ACHN (cell line): ENCODE measurements at regions not wholly inside any gene's neighbourhood (a gene's known extent, or its start where the extent isn't known, plus 50 kb on each side); places are given as distances from the start of the nearest gene placed in this dataset.

Source experiments
- DNase-seq: peaks from one replicate; pipeline ENCODE4 v3.0.0-alpha.2; 2015
- in situ Hi-C: cut with HindIII; loops from 2 replicates; pipeline ENCODE4 v1.10.0; 2017; ENCODE audit warnings: low sequenced_read_pairs, low pct_ligation_motif_present, low pct_unique_long_range_greater_than_20kb

DNA sequence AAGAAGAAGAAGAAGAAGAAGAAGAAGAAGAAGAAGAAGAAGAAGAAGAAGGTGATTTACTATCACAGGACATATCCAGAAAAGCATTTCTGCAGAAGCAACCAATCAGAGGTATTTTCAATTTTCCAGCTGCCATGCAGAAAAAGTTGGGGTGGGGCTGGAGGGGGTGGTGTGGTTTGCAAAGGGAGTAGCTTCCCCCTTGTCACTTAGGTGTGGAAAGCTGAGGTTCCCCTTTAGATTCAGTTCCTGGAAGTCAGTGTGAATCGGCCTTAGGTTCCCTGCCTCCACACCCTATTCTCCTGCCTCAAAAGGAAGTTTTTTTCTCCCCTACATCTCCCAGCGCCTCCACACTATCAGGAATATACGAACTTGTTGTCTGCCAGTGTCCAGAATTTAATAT lies 276.7 kb upstream of the ARRDC4 start:
- no peak for DNase-seq
- in situ Hi-C loops = no loop called here

DNA sequence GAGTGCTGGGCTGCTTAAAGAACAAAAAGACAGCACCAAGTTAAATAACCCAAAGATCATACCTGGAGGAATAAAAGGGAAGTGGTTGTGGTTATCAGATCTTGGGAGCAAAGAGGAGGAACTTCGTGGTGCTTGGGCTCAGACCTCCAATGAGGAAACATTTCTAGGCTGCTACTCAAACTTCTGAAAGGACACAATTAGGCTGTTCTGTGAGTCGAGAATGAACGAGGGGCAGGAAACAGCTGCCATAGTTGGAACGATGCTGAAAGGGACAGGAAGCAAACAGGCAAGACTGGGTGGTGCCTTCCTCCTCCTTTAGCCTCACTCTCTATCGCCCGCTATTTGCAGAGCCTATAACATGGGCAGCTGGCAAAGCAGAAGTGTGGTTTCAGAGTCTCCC lies 276.3 kb upstream of the ARRDC4 start:
- DNase-seq = no peak

DNA sequence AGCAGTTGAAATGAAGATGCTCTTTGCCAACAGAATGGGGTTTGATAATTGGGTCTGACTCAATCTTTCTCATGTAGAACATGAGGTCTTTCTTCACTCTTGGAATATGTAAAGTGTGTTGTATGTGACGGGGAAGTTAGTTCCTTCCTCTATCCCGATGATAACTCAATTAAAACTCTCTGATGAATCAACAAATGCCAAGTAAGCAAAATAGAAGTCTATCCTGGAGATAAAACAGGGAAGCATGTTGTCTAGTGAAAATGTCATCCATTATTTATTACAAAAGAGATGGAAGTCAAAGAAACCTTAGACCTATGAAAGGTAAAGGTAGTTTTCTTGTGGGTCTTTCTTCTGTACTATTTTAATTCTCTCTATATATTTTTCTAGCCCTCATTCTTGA lies 274.2 kb upstream of the ARRDC4 start:
- in situ Hi-C loops = no loop called here
- no peak for DNase-seq

More for the DNA sequence above, 276.3 kb upstream of the ARRDC4 start:
- in situ Hi-C loops = no loop called here

DNA sequence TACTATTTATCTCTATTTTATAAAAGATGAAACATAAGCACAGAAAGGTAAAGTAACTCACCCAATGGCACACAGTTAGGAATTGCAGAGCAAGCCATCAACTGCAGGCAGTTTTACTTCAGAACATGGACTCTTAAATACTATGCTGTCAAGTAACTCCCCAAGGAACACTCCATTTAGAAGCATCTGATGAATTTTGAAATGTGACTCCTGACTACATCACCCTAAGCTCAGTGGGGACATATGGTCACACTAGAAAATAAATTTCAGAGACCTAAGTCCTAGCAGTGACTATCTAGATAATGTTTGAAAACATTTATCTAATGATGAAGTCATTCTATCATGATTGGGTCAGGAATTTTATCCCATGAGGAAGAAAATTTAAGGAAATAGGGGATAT lies 272.8 kb upstream of the ARRDC4 start:
- DNase-seq = no peak
- in situ Hi-C loops = no loop called here

DNA sequence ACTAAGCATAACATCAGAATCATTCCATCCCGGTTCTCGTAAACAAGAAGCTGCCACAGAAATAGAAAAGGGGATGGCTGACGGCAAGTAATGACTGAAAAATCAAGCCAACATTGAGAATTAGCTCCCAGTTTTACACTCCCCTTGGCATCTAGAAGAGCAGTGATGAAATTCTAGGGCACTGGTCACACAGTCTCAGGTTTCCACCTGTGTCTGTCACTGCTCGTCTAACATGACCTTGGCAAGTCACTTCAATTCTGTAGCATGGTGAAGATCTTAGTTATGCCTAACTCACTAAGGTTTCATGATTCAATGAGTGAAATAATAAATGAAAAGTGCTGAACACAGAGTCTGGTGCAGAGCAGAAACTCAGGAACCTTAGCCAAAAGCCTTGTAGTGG lies 272.3 kb upstream of the ARRDC4 start:
- in situ Hi-C loops = no loop called here

DNA sequence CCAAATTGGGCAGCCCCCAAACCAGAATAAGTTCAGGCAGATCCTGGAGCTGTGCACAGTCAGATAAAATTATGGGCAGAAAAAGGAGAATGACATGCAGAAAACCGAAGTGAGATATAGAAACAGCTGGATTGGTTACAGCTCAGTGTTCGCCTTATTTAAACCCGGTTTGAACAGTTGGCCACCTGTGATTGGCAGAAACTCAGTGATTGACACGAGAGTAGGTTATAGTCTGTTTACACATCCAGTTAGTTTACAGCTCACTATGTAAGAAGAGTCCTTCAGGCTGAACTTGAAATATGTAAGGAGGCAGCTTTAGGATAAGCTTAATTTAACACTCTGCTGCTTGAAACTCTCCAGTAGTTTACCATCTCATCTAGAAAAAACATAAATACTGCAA lies 271.6 kb upstream of the ARRDC4 start:
- no peak for DNase-seq
- in situ Hi-C loops = no loop called here

More for the DNA sequence above, 272.3 kb upstream of the ARRDC4 start:
- no peak for DNase-seq

DNA sequence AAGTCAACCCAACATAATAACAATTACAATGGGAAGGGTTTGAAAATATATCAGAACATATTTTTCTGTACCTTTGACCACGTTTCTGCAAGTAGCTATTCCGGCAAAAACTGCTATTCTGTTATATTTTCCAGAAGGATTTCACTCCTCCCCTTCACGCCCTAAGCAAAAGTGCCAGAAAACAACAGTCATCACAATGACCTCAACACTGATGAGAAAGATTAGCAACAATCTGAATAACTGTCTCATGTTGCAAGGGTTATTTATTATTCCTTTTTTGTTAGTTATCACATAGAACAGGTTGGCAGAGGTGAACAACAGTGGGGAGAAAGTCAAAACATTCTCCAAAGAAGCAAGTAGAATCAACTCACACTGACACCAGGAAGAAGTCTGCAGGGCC lies 269.4 kb upstream of the ARRDC4 start:
- no peak for DNase-seq
- in situ Hi-C loops = no loop called here

DNA sequence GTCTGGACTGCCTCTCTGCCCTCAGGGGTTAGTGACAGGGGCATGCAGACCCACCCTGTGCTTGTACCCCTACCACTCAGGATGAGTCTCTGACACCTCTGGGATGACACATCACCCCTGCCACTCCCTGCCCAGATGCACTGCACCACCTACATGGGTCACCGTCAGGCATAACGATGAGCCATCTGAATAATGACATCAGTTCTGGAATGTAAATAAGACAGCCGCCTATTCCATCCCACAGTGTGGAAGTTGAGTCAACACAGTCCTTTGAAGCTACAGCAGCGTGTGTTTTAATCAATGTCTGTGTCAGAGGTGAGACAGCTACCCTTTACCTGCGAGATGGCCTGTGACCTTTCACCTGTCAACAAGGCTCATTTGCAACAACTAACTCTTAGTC lies 268.7 kb upstream of the ARRDC4 start:
- DNase-seq = no peak
- in situ Hi-C loops = no loop called here

DNA sequence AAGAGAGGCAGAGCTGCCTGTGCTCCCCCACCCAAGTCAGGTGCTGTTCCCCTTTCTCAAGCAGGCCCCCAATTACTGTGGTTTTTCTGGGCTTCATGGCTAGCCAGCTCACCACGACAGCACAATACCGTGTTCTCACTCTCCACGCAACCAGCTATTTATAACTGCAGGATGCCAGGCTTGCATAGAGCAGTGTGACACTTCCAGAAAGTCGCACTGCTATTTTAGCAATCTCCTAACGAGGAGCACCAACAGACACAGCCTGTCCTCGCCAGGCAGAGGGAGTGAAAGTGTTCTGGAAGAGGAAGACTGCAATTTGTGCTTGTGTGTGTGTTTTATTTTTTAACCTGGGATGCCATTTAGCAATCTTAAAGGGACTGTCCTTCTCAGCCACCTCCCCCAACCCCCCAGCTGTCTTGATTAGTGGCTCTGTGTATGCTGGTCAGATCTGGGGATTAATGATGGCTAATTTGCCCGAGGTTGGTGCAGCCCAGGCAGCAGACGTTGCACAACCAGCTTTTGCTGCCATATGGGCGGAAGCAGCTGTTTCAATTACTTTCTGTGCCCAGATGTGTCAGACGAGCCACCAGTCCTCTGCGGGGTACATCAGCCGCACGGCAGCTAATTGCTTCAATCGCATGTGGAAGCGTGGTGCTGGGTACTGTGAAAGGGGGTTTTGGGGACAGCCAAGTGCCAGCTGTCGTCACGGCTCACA lies 268.0 kb upstream of the ARRDC4 start:
- in situ Hi-C loops = no loop called here
- no peak for DNase-seq

DNA sequence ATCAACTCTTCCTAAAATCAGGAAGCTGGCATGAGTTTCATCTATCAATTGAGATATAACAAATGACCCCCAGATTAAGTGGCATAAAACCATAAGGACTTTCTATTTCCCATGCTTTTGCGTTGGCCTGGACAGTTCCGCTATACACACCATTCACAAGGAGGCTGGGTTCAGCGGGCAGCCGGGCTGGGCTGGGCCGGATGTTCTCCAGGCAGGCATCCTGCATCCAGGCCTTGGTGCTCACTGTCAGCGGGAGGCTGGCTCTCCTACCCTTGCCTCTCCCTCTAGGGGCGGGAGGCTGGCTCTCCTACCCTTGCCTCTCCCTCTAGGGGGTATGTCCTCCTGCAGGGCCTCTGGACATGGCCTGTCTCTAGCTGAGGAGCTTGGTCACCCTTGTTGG lies 266.0 kb upstream of the ARRDC4 start:
- no peak for DNase-seq
- in situ Hi-C loops = no loop called here

DNA sequence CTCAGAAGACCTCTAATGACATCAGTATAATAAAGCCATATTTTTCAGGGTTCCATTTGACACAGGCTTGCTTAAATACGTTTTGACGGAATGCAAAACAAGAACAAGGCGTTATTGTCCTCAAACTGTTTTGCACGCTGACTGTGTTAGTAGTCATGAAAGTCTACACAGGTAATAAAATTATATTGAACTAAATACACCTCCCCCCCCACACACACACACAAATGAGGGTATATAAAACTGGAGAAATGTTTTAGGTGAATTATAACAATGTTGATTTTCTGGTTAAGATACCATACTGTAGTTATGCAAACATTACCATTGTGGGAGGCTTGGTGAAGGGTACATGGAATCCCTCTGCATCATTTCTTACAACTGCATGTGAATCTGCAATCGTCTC lies 257.1 kb upstream of the ARRDC4 start:
- DNase-seq = no peak
- in situ Hi-C loops = no loop called here

DNA sequence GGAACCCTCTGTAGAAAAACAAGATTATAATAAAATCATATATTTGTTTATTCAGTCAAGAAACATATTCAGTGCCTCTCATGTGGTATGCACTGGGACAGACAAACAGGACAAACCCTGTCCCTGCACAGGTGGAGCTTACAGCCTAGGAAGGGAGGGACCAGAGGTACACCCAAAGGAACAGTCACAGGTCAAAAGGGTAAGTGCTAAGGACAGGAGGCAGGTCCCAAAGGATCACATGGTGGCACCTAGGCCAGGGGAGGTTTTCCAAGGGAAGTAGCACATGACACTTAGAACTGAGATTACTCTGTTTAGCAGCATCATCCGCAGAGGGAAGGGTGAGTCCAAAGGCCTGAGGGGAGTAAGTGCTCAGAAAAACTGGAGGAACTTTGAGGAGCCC lies 254.4 kb upstream of the ARRDC4 start:
- in situ Hi-C loops = no loop called here
- DNase-seq = no peak

DNA sequence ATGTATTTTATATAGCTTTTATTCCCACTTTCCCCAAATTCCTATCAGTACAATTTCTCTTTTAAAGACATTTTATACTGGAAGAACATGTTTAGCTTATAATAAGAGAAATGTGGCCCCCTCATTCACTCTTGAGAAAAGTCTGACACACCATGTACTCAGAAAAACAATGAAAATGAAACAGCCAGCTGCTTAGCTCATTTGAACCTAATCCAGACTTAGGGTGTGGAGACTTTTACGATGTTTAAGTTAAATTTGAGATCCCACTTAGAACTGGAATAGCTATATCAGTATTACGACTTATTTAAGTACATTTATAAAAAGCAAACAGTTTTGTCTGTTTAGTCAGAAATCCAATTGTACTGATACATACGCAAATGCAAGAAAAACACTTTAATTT lies 252.3 kb upstream of the ARRDC4 start:
- no peak for DNase-seq
- in situ Hi-C loops = no loop called here

DNA sequence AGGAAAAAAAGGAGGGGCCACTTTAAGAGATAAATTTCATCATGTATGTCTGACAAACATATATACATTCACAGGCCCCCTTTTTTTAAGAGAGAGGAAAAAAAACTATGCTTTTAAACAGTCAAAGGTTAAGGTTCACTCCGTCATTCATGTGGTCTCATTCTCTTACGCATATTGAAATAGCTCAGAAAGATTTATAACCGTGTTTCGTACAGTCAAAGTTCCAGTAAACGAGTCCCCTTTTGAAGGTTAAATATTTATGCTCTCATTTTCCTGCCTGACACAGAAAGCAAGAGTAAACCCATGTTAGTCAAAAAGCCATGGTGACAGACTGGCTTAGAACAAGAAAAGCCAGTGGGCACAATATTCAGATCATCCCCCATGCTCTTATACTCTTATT lies 248.0 kb upstream of the ARRDC4 start:
- no peak for DNase-seq
- in situ Hi-C loops = no loop called here

DNA sequence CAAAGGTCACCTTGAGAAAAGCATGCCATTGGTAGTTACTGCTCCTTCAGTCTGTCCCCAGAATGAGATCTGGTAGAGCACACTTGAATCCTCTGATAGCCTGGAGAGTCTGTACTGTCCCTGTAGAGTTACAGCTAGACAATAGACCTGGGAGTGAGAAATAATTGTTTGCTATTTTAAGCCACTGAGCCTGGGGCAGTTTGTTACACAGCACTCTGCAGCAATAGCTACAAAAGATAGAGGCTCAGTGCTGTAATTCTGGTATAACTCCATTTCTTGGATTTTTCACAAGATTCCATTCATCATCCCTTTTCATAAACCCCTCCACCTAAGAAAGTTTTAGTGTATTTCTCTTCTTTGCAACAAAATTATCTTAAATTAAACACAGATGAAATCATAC lies 242.7 kb upstream of the ARRDC4 start:
- in situ Hi-C loops = no loop called here
- no peak for DNase-seq

DNA sequence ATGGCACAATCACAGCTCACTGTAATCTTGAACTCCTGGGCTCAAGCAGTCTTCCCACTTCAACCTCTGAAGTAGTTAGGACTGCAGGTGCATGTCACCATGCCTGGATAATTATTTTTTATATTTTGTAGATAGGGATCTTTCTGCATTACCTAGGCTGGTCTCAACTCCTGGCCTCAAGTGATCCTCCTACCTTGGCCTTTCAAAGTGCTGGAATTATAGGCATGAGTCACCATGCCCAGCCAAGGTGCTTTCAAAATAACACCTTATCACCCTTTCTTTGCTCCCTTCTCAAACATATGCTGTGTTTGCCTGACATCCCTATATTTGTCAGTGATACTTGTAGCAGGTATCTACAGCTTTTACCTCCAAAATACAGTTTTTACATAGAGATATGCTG lies 242.0 kb upstream of the ARRDC4 start:
- DNase-seq = no peak
- in situ Hi-C loops = no loop called here

DNA sequence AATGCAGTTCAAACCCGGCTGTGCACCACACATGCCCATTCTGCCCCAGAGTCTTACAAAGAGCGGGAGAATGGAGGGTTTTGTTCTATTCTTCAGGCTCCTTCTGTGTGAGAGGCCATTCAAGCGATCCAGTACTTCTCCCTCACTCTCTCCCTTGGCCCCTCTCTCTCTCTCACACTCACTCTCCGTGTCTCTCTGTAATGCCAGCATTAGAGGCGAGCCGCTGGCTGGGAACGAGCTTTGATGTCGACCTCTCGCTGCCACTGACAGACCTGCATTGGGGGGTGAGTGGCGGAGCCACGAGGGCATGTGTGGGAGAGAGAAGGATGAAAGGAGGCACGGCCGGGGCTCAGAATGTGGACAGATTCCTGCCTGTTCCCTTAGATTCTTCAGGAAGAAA lies 231.7 kb upstream of the ARRDC4 start:
- DNase-seq = no peak
- in situ Hi-C loops = no loop called here

DNA sequence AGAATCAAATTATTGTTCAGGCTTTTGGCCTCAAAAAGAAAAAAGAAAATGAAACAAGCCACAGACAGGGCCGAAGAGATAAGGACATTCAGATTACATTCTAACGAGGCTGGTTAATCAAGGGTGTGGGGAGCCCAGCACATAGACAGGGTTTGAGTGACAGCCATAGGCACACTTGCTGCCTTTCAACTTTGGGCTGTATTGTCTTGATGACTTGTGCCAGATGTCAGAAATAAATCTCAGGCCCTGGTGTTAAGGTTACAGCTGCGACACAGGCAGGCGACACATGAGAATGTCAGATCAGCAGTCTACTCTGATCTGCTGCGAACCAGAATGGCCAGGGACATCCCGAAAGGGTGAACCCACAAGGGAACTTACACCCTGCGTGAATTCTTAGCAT lies 231.2 kb upstream of the ARRDC4 start:
- no peak for DNase-seq
- in situ Hi-C loops = no loop called here

DNA sequence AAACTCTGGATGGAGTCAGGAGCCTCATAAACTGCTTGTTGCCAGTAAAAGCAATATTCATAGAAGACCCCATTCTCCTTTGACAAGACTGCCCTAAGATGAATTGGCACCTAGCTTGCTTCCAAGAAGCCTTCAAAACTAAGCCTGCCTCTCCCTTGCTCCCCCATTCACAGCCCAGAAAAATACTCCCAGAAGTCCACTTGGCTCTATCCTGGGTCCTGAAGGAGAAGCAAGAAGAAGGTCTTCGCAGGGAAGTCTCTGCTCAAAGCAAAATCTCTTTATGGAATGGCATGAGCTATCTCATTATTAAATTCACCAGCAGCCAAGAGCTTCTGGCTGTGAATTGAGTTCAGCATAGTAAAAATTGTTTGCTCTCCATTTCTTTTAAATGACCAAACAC lies 230.2 kb upstream of the ARRDC4 start:
- DNase-seq = no peak
- in situ Hi-C loops = no loop called here

DNA sequence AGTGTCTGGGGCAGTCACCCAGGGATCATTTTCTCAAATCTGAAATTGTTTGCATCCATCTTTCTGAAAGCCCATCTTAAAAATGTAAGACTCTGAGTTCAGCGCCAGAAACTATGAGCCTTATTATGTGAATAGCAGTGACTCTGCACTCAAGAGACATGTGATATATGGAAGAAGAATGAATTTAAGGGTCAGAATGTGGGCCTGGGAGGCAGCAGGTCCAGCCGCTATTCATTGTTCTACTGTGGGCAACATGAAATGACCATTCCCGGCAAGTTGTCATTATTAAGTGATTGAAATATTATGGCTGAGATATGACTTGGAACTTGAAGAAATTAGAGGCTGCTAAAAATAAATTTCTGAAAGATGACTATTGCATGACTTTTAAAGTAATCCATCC lies 228.6 kb upstream of the ARRDC4 start:
- DNase-seq = no peak
- in situ Hi-C loops = no loop called here

DNA sequence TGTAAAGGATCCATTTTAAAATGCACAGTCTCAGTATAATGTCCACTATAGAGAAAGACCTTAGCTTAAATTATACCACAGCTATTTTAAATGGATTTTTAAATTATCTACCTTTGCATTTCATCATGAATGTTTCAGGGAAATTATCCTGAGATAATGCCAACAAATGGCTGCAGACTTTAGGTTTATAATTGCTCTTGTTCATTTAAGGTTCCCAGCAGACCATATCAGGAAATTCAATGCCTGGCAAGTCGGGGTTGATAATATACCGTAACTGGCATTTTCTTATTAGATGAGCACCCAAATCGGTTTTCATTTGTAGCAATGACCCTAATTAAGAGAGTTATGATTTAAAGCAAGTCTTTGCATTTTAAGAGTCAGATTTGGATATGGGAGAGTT lies 227.1 kb upstream of the ARRDC4 start:
- in situ Hi-C loops = no loop called here

More for the DNA sequence above, 227.1 kb upstream of the ARRDC4 start:
- no peak for DNase-seq
